ENCODE measurements at regions not wholly inside any gene's neighbourhood (a gene's known extent, or its start where the extent isn't known, plus 50 kb on each side); places are given as distances from the start of the nearest gene placed in this dataset.

DNA sequence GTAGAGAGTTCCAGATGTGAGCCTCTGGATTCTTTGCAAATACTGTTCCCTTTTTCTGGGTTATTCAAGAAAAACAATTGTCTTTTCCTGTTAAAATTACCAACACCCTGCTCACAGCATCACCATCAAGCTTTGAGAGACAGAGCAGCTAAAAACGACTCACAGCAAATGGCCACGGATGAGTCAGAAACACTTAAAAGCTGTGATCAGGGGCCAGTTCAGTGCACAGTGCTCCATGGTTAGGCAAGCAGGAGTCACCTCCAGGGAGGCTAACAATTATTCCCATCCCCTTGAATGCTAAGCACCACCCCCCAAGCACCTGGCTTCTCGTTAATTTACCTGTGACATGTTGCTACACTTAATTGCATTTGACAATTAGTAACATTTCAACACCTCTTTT lies 128.4 kb upstream of the CAMK1G start:
- Histone ChIP-seq H3K4me3 (no peak overlapping the region), H3K27ac (no peak overlapping the region)
- TF ChIP-seq, protein P1, sequence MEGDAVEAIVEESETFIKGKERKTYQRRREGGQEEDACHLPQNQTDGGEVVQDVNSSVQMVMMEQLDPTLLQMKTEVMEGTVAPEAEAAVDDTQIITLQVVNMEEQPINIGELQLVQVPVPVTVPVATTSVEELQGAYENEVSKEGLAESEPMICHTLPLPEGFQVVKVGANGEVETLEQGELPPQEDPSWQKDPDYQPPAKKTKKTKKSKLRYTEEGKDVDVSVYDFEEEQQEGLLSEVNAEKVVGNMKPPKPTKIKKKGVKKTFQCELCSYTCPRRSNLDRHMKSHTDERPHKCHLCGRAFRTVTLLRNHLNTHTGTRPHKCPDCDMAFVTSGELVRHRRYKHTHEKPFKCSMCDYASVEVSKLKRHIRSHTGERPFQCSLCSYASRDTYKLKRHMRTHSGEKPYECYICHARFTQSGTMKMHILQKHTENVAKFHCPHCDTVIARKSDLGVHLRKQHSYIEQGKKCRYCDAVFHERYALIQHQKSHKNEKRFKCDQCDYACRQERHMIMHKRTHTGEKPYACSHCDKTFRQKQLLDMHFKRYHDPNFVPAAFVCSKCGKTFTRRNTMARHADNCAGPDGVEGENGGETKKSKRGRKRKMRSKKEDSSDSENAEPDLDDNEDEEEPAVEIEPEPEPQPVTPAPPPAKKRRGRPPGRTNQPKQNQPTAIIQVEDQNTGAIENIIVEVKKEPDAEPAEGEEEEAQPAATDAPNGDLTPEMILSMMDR (IDR thresholded peaks at IDR 0.05): no peak
- DNase-seq (ENCODE audit: low spot score): no peak

DNA sequence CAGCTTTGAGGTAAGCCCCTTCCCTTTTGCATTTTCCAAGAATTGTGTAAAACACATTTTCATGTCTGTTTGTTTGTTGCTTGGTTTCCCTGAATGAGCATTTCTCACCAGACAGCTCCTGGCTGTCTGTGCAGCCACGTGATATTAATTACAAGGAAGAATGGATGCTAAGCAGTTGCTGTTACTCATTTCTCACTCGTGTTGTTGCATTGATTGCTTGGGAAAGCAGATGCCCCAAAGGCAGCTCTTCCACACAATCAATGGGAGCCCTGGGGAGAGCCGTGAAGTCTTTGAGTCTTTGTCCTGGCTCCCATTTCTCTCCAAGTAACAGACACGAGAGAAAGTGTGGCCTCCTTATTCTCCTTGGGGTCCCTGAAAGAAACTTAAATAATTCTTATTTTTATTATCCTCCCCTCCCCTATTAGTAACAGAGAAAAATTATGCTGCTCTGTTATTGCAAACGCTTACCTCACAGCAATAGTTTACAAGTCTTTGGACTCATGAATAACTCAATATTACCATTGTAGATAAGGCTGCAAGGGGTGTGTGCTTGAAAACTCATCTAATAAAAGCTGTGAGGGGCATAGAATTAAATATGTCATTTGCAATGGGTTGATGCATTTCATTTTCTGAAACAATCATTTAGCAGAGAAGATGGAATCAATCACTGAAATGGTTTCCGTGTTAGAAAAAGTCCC lies 127.7 kb upstream of the CAMK1G start:
- TF ChIP-seq, protein P1 (IDR thresholded peaks at IDR 0.05): no peak

DNA sequence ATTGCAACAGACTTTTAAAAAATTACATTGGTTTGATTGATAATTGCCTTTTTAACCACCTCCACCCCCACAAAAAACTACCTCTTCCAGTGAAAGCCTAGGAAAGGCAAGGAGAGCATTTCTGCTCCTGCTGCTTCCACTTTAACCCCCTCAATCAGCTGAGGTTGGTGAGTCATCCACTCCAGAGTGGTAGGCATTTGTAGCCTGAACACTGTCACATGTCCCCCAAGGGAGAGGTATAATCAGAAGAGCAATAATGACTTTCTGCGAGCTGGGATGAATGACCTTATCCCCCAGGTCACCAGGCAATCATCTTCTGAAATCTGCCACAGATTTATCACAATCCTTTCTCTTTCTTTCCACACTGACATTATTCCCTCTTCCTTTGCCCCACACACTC lies 126.6 kb upstream of the CAMK1G start:
- TF ChIP-seq, protein P1 (IDR thresholded peaks at IDR 0.05): no peak
- Histone ChIP-seq H3K27ac (no peak overlapping the region), H3K4me3 (no peak overlapping the region)
- DNase-seq (ENCODE audit: low spot score): no peak

More for the DNA sequence above, 127.7 kb upstream of the CAMK1G start:
- Histone ChIP-seq H3K4me3 (no peak overlapping the region), H3K27ac (no peak overlapping the region)
- no peak for DNase-seq (ENCODE audit: low spot score)

DNA sequence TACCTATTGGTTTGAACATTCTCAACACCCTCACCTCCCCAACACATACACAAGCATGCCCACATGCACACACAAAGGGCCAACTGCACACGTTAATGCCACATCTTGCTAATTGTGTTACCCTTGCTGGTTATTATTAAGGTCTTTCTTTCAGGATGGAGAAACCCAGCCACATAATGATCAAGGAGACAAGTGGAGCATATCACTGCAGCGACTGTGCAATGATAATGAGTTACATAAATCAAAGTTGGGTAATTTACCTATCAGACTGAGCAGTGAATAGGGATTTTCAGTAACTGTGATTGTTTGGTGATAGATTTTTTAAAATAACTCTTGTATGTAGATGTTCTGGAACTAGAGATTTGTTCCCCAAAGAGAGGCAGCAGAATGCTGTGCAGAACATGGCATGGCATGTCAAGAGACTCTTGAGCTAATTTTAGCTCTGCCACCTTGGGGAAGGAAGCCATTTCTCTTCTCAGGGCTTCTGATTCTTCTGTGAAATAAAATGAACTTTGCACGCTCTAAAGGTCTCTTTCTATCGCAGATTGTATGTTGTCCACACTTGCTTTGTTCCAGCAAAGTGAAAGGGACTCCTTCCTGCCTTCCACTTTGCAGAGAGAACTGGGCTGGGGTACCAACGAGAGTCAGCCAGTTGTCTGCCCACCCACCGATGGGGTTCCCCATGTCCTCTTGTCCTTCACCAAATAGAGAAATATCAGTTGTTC lies 126.0 kb upstream of the CAMK1G start:
- TF ChIP-seq, protein P1 (IDR thresholded peaks at IDR 0.05): no peak
- Histone ChIP-seq H3K27ac (no peak overlapping the region), H3K4me3 (no peak overlapping the region)
- no peak for DNase-seq (ENCODE audit: low spot score)

DNA sequence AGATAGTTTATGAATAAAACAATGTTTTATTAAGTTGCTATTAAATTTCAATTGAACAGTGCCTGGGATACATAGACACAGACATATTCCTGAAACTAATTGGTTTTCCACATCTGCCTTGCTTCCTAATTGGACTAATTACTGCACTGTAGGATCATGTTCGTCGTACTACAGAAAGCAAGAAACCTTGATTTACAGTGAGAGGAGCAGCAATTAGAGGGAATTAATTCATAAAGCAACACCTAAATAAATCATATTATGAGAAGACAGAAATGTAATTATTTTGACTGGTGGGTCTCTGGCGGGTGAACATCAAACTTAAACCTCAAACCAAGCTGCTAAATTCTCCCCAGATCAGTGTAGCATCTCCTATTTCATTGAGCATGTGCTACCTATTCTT lies 124.6 kb upstream of the CAMK1G start:
- H3K4me3 ChIP-seq: no peak overlapping the region
- H3K27ac ChIP-seq: no peak overlapping the region
- TF ChIP-seq, protein P1 (IDR thresholded peaks at IDR 0.05): no peak
- DNase-seq (ENCODE audit: low spot score): no peak

DNA sequence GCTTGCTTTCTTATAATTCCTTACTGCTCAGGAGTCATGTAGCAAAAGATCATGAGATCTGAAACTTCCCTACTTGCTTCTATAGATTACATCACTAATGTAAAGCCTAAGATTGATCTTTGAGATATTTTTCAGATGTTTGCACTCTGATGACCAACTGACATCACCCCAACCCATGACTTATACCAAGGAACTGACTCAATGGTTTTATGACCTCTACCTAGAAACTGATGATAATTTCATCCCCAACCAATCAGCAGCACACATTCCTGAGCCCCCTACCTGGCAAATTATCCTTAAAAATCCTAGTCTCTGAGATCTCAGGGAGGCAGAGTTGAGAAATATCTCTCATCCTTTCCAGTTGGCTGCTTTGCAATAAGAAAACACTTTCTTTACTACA lies 122.3 kb upstream of the CAMK1G start:
- TF ChIP-seq, protein P1 (IDR thresholded peaks at IDR 0.05): no peak

DNA sequence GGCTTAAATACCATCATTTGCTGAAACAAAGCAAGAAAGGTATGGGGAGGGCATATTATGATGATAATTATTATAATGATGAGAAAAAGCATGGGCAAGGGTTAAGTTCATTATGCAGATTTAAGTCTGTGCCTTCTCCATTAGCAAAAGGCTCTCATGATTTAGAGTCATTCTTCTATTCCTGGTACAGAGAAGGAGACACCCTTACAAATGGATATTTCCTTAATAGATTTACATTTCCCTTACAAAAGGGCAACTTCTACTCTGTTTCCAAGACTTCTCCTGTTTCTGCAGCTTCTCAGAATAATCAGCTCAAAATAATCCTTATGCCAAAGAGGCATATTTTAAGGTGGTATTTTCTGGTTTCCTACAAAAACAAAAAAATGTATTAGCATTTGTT lies 121.1 kb upstream of the CAMK1G start:
- TF ChIP-seq, protein P1 (IDR thresholded peaks at IDR 0.05): no peak
- DNase-seq (ENCODE audit: low spot score): no peak
- Histone ChIP-seq H3K27ac (no peak overlapping the region), H3K4me3 (no peak overlapping the region)

More for the DNA sequence above, 122.3 kb upstream of the CAMK1G start:
- DNase-seq (ENCODE audit: low spot score): no peak
- Histone ChIP-seq H3K27ac (no peak overlapping the region), H3K4me3 (no peak overlapping the region)
